SK-N-SH (cell line): ENCODE measurements at regions not wholly inside any gene's neighbourhood (a gene's known extent, or its start where the extent isn't known, plus 50 kb on each side); places are given as distances from the start of the nearest gene placed in this dataset.

Experiments
- CTCF ChIA-PET: fragments of 300-600, 350-600 bp; formaldehyde crosslinking; extraction: SDS; loops from one replicate; lab custom pipeline; 2021; lab: Yijun Ruan, JAX
- POLR2A ChIA-PET: fragments of 350-600 bp; sonication (Branson Sonifier 250); formaldehyde crosslinking; extraction: SDS; loops from one replicate; lab custom pipeline; 2020; ENCODE audit warnings: antibody characterized with exemption, inconsistent platforms; lab: Yijun Ruan, JAX
- DNase-seq: peaks from one replicate; pipeline ENCODE4 v3.0.0; 2012
- H2AFZ ChIP-seq: fragments of 200-600 bp; sonication (generic); 2 replicates; pipeline ENCODE4 v1.8.1; 2016; ENCODE audit warnings: antibody characterized with exemption, mild to moderate bottlenecking, low read depth
- H3F3A ChIP-seq: fragments of 200-600 bp; sonication (generic); replicated peaks from 2 replicates; pipeline ENCODE3; 2016; ENCODE audit warnings: antibody characterized with exemption, mild to moderate bottlenecking; ENCODE audit not compliant: insufficient read depth
- H3K27ac ChIP-seq, 2 experiments: fragments of 200-500 bp in 1 of 2; fragments of 200-600 bp in 1 of 2; sonication (Bioruptor generic) in 1 of 2; sonication (generic), shearing (Covaris generic) in 1 of 2; 2 replicates each; pipeline versions ENCODE4 v1.5.1 to v1.6.1; 2014 to 2016; ENCODE audit warnings: low read depth in 2 of 2, inconsistent platforms in 1 of 2, low read length in 1 of 2, mild to moderate bottlenecking in 1 of 2, mixed read lengths in 1 of 2
- H3K27me3 ChIP-seq: fragments of 200-600 bp; sonication (generic), shearing (Covaris generic); 2 replicates; pipeline ENCODE4 v1.6.1; 2016; ENCODE audit warnings: mixed run types; ENCODE audit not compliant: insufficient read depth
- H3K36me3 ChIP-seq, 2 experiments: fragments of 200-500 bp in 1 of 2; fragments of 200-600 bp in 1 of 2; sonication (Bioruptor generic) in 1 of 2; sonication (generic) in 1 of 2; replicated peaks in 1 of 2; 2 replicates each; pipeline versions ENCODE3 to v1.5.1; 2014 to 2016; ENCODE audit warnings: low read length in 1 of 2, mild to moderate bottlenecking in 1 of 2; ENCODE audit not compliant: insufficient read depth in 2 of 2, control insufficient read depth in 1 of 2
- H3K4me1 ChIP-seq, 2 experiments: fragments of 200-500 bp in 1 of 2; fragments of 200-600 bp in 1 of 2; sonication (Bioruptor generic) in 1 of 2; sonication (generic), shearing (Covaris generic) in 1 of 2; 2 replicates each; pipeline versions ENCODE4 v1.5.1 to v1.6.1; 2014 to 2016; ENCODE audit warnings: low read depth in 1 of 2, low read length in 1 of 2, mixed run types in 1 of 2; ENCODE audit not compliant: insufficient read depth in 2 of 2, control insufficient read depth in 1 of 2
- H3K4me2 ChIP-seq: fragments of 200-600 bp; sonication (generic), shearing (Covaris generic); 2 replicates; pipeline ENCODE4 v1.6.1; 2017; ENCODE audit warnings: mixed run types
- H3K4me3 ChIP-seq, 2 experiments: fragments of 200-500 bp in 1 of 2; fragments of 200-600 bp in 1 of 2; sonication (Bioruptor generic) in 1 of 2; sonication (generic), shearing (Covaris generic) in 1 of 2; 2 replicates each; pipeline versions ENCODE4 v1.5.1 to v1.8.1; 2014 to 2016; ENCODE audit warnings: low read depth in 2 of 2, inconsistent platforms in 1 of 2, low read length in 1 of 2, mild to moderate bottlenecking in 1 of 2, mixed read lengths in 1 of 2, moderate library complexity in 1 of 2
- H3K79me2 ChIP-seq: fragments of 200-600 bp; sonication (generic); 2 replicates; pipeline ENCODE4 v1.8.1; 2017; ENCODE audit warnings: mild to moderate bottlenecking; ENCODE audit not compliant: insufficient read depth
- H3K9ac ChIP-seq: fragments of 200-600 bp; sonication (generic); 2 replicates; pipeline ENCODE4 v1.6.1; 2017; ENCODE audit warnings: mixed run types
- H3K9me2 ChIP-seq: fragments of 200-600 bp; sonication (generic); 2 replicates; pipeline ENCODE4 v1.6.1; 2017; ENCODE audit warnings: mixed run types
- H3K9me3 ChIP-seq: fragments of 200-600 bp; sonication (generic); 2 replicates; pipeline ENCODE4 v1.6.1; 2017; ENCODE audit warnings: mixed run types, mild to moderate bottlenecking, moderate library complexity
- H4K20me1 ChIP-seq: fragments of 200-600 bp; sonication (generic); 2 replicates; pipeline ENCODE4 v1.6.1; 2017; ENCODE audit warnings: mild to moderate bottlenecking, mixed run types; ENCODE audit not compliant: insufficient read depth
- EP300 ChIP-seq, 2 experiments: IDR thresholded peaks; 2 replicates each; pipeline versions ENCODE4 v1.4.0 to v1.6.1; 2012; ENCODE audit warnings: borderline replicate concordance in 1 of 2, low read depth in 1 of 2, low read length in 1 of 2
- FOSL2 ChIP-seq: IDR thresholded peaks from 2 replicates; pipeline ENCODE4 v1.4.0; 2012; ENCODE audit warnings: low read depth, mild to moderate bottlenecking, moderate library complexity, borderline replicate concordance
- FOXJ3 ChIP-seq: sonication (generic); formaldehyde crosslinking; IDR thresholded peaks from 2 replicates; pipeline ENCODE4 v1.5.1; 2020; ENCODE audit warnings: mild to moderate bottlenecking, missing genetic modification reagents
- GABPA ChIP-seq: IDR thresholded peaks from 2 replicates; pipeline ENCODE4 v1.4.0; 2012; ENCODE audit warnings: low read depth, mild to moderate bottlenecking
- GATA2 ChIP-seq: sonication (generic); formaldehyde crosslinking; IDR thresholded peaks from 2 replicates; pipeline ENCODE4 v1.5.0; 2020; ENCODE audit warnings: mild to moderate bottlenecking, missing genetic modification reagents
- IRF3 ChIP-seq: fragments of 150-350 bp; IDR thresholded peaks from 2 replicates; pipeline ENCODE4 v1.6.1; 2016; ENCODE audit warnings: mild to moderate bottlenecking, low read depth, low read length
- JUND ChIP-seq: IDR thresholded peaks from 2 replicates; pipeline ENCODE4 v1.4.0; 2012
- MAX ChIP-seq: IDR thresholded peaks from 2 replicates; pipeline ENCODE4 v1.4.0; 2012; ENCODE audit warnings: low read depth
- NFIC ChIP-seq: IDR thresholded peaks from 2 replicates; pipeline ENCODE4 v1.4.0; 2012; ENCODE audit warnings: borderline replicate concordance
- NRF1 ChIP-seq: IDR thresholded peaks from 2 replicates; pipeline ENCODE4 v1.6.1; 2012; ENCODE audit warnings: low read depth, mild to moderate bottlenecking, low read length
- PBX3 ChIP-seq: IDR thresholded peaks from 2 replicates; pipeline ENCODE4; 2012
- POLR2AphosphoS5 ChIP-seq: IDR thresholded peaks from 2 replicates; pipeline ENCODE4 v1.6.1; 2012; ENCODE audit warnings: low read depth, low read length
- REST ChIP-seq: IDR thresholded peaks from 2 replicates; pipeline ENCODE4 v1.6.1; 2012; ENCODE audit warnings: mild to moderate bottlenecking, low read depth, low read length, moderate library complexity
- RFX5 ChIP-seq: IDR thresholded peaks from 2 replicates; pipeline ENCODE4 v1.6.1; 2012; ENCODE audit warnings: mild to moderate bottlenecking, improper control_type of control experiment, low read length
- YY1 ChIP-seq: IDR thresholded peaks from 2 replicates; pipeline ENCODE4 v1.4.0; 2012; ENCODE audit warnings: low read depth, mild to moderate bottlenecking
- WGBS: methylation state at CpG from one replicate; pipeline ENCODE4 v1.1.6; 2017; ENCODE audit warnings: low lambda C conversion rate; 5-methylcytosine and 5-hydroxymethylcytosine counted together

GRCh38 chr1:196075621-196076020, 532.6 kb downstream of the KCNT2 start:
- WGBS = 79% methylated on average over 1 of the region's 1 CpG
- no peak overlapping the region for H3K4me3 ChIP-seq
- no peak for DNase-seq
- POLR2A ChIA-PET = no interaction called here
- no peaks in the 10 kb centered on the region for H3K79me2 ChIP-seq
- no peaks in the 10 kb centered on the region for H3K9me2 ChIP-seq
- H3K4me1 ChIP-seq = no peaks in the 10 kb centered on the region; a peak in 1 of 4 replicates
- no peak overlapping the region for H3K27ac ChIP-seq
- H3F3A ChIP-seq = no peaks in the 10 kb centered on the region
- no peaks in the 10 kb centered on the region for H3K36me3 ChIP-seq
- H3K9ac ChIP-seq = no peak overlapping the region
- H3K4me2 ChIP-seq = no peak overlapping the region
- no peaks in the 10 kb centered on the region for H3K27me3 ChIP-seq
- TF ChIP-seq REST (no peak), NRF1 (no peak), PBX3 (no peak), GABPA (no peak), POLR2AphosphoS5 (no peak)
- CTCF ChIA-PET = no interaction called here
- H3K9me3 ChIP-seq = no peaks in the 10 kb centered on the region
- no peak overlapping the region for H2AFZ ChIP-seq
- H4K20me1 ChIP-seq = no peaks in the 10 kb centered on the region

GRCh38 chr1:196074182-196074581, 534.1 kb downstream of the KCNT2 start:
- ChIA-PET CTCF (no interaction called here), POLR2A (no interaction called here)
- no peak overlapping the region for H3K4me2 ChIP-seq
- TF ChIP-seq POLR2AphosphoS5 (no peak), GATA2 (CRISPR knock-in tag) (no peak), FOXJ3 (CRISPR knock-in tag) (no peak), YY1 (no peak), FOSL2 (no peak), IRF3 (no peak), RFX5 (no peak), NRF1 (no peak), MAX (no peak), NFIC (no peak), GABPA (no peak), EP300 (IDR thresholded peaks at IDR 0.05; ENCODE audit: borderline replicate concordance in 1 of 2, low read depth in 1 of 2, low read length in 1 of 2) (no peak), JUND (no peak)
- H3K27me3 ChIP-seq = no peaks in the 10 kb centered on the region
- no peaks in the 10 kb centered on the region for H3K9me2 ChIP-seq
- no peak overlapping the region for H3K9ac ChIP-seq
- no peaks in the 10 kb centered on the region for H3K79me2 ChIP-seq
- no peaks in the 10 kb centered on the region for H3K36me3 ChIP-seq
- DNase-seq = no peak
- H3K4me1 ChIP-seq = no peaks in the 10 kb centered on the region; a peak in 1 of 4 replicates
- H3K4me3 ChIP-seq = no peak overlapping the region
- H4K20me1 ChIP-seq = no peaks in the 10 kb centered on the region
- H3K9me3 ChIP-seq = no peaks in the 10 kb centered on the region
- no peaks in the 10 kb centered on the region for H3F3A ChIP-seq
- H2AFZ ChIP-seq = no peak overlapping the region
- H3K27ac ChIP-seq = no peak overlapping the region
